ELR (cell line): ENCODE measurements at regions not wholly inside any gene's neighbourhood (a gene's known extent, or its start where the extent isn't known, plus 50 kb on each side); places are given as distances from the start of the nearest gene placed in this dataset.
"Not testable (repeated sequence)": the region's sequence is repeated elsewhere in the genome, so short reads cannot be mapped to it uniquely, and the experiment has no call there.

Experiments
- DNase-seq: peaks from one replicate; pipeline ENCODE4 v3.0.0-alpha.2; 2015; ENCODE audit warnings: low read depth

- DNase-seq = no peak
Observed at GRCh38 chr20:52098186-52098585, 93.4 kb downstream of the ZFP64 start.

GRCh38 chr20:52096117-52096516 lies 95.5 kb downstream of the ZFP64 start:
- no peak for DNase-seq

GRCh38 chr20:52094693-52095092 lies 96.9 kb downstream of the ZFP64 start:
- no peak for DNase-seq

GRCh38 chr20:52093575-52093974 lies 98.0 kb downstream of the ZFP64 start:
- no peak for DNase-seq

- DNase-seq = no peak
Observed at GRCh38 chr20:52090035-52090434, 101.5 kb downstream of the ZFP64 start.

- no peak for DNase-seq
Observed at GRCh38 chr20:52087471-52087870, 104.1 kb downstream of the ZFP64 start.

- DNase-seq = no peak
Observed at GRCh38 chr20:52086878-52087277, 104.7 kb downstream of the ZFP64 start.

GRCh38 chr20:52084727-52085126 lies 106.9 kb downstream of the ZFP64 start:
- DNase-seq = no peak

GRCh38 chr20:52083627-52084232 lies 107.8 kb downstream of the ZFP64 start:
- DNase-seq = peak; percentile 74

GRCh38 chr20:52082612-52083011 lies 109.0 kb downstream of the ZFP64 start:
- DNase-seq = no peak

GRCh38 chr20:52081791-52082190 lies 109.8 kb downstream of the ZFP64 start:
- DNase-seq = no peak

- no peak for DNase-seq
Observed at GRCh38 chr20:52081066-52081465, 110.5 kb downstream of the ZFP64 start.

GRCh38 chr20:52078289-52078688 lies 113.3 kb downstream of the ZFP64 start:
- no peak for DNase-seq

GRCh38 chr20:52076164-52076563 lies 115.4 kb downstream of the ZFP64 start:
- no peak for DNase-seq

GRCh38 chr20:52075400-52075799 lies 116.2 kb downstream of the ZFP64 start:
- DNase-seq = no peak

- DNase-seq = no peak
Observed at GRCh38 chr20:52071136-52071535, 120.4 kb downstream of the ZFP64 start.

- no peak for DNase-seq
Observed at GRCh38 chr20:52064931-52065330, 126.6 kb downstream of the ZFP64 start.

GRCh38 chr20:52062452-52063209 lies 128.9 kb downstream of the ZFP64 start:
- DNase-seq = no peak

- DNase-seq = peak; percentile 49
Observed at GRCh38 chr20:52060794-52061714, 130.5 kb downstream of the ZFP64 start.

- DNase-seq = not testable (repeated sequence)
Observed at GRCh38 chr20:52057133-52057532, 134.4 kb downstream of the ZFP64 start.

GRCh38 chr20:52056203-52057062 lies 135.1 kb downstream of the ZFP64 start:
- peak; percentile 94 for DNase-seq

- no peak for DNase-seq
Observed at GRCh38 chr20:52054123-52054522, 137.5 kb downstream of the ZFP64 start.
